NK-92 treated with Interleukin-12 subunit alpha and Interleukin-12 subunit beta, amount 100 ng/mL, for 24 hours (cell line): ENCODE measurements at regions not wholly inside any gene's neighbourhood (a gene's known extent, or its start where the extent isn't known, plus 50 kb on each side); places are given as distances from the start of the nearest gene placed in this dataset.
"Not testable (repeated sequence)": the region's sequence is repeated elsewhere in the genome, so short reads cannot be mapped to it uniquely, and the experiment has no call there.

ENCODE experiments used
- DNase-seq: peaks from one replicate; lab custom pipeline; 2025; lab: John Stamatoyannopoulos, UW

- no peak for DNase-seq
Observed at GRCh38 chr12:58069268-58069963, 128.0 kb downstream of the ATP23 start.

- DNase-seq: no peak
Observed at GRCh38 chr12:58071994-58072393, 130.6 kb downstream of the ATP23 start.

- no peak for DNase-seq
Observed at GRCh38 chr12:58074259-58074658, 132.9 kb downstream of the ATP23 start.

- DNase-seq: no peak
Observed at GRCh38 chr12:58079806-58080205, 138.4 kb downstream of the ATP23 start.

- no peak for DNase-seq
Observed at GRCh38 chr12:58081488-58081887, 140.1 kb downstream of the ATP23 start.

GRCh38 chr12:58082996-58083395 lies 141.6 kb downstream of the ATP23 start:
- DNase-seq: no peak

- no peak for DNase-seq
Observed at GRCh38 chr12:58086006-58086405, 144.6 kb downstream of the ATP23 start.

GRCh38 chr12:58086930-58087329 lies 145.6 kb downstream of the ATP23 start:
- no peak for DNase-seq

- DNase-seq: no peak
Observed at GRCh38 chr12:58087423-58088127, 146.2 kb downstream of the ATP23 start.

- no peak for DNase-seq
Observed at GRCh38 chr12:58089588-58089987, 148.2 kb downstream of the ATP23 start.

- no peak for DNase-seq
Observed at GRCh38 chr12:58090685-58091084, 149.3 kb downstream of the ATP23 start.

- DNase-seq: no peak
Observed at GRCh38 chr12:58095002-58095401, 153.6 kb downstream of the ATP23 start.

- no peak for DNase-seq
Observed at GRCh38 chr12:58097741-58098140, 156.4 kb downstream of the ATP23 start.

- DNase-seq: no peak
Observed at GRCh38 chr12:58099476-58099875, 158.1 kb downstream of the ATP23 start.

- no peak for DNase-seq
Observed at GRCh38 chr12:58104351-58104755, 163.0 kb downstream of the ATP23 start.

- no peak for DNase-seq
Observed at GRCh38 chr12:58105225-58106119, 164.1 kb downstream of the ATP23 start.

GRCh38 chr12:58106195-58106594 lies 164.8 kb downstream of the ATP23 start:
- DNase-seq: no peak

GRCh38 chr12:58117201-58117600 lies 175.8 kb downstream of the ATP23 start:
- DNase-seq: no peak

- DNase-seq: no peak
Observed at GRCh38 chr12:58117667-58118066, 176.3 kb downstream of the ATP23 start.

- not testable (repeated sequence) for DNase-seq
Observed at GRCh38 chr12:58125761-58126160, 184.4 kb downstream of the ATP23 start.

- DNase-seq: no peak
Observed at GRCh38 chr12:58131986-58132755, 190.8 kb downstream of the ATP23 start.

GRCh38 chr12:58138424-58138823 lies 197.1 kb downstream of the ATP23 start:
- no peak for DNase-seq
